ENCODE measurements at regions not wholly inside any gene's neighbourhood (a gene's known extent, or its start where the extent isn't known, plus 50 kb on each side); places are given as distances from the start of the nearest gene placed in this dataset.

- Histone ChIP-seq H3K36me3 (replicated peaks in 1 of 2; ENCODE audit: control insufficient read depth in 1 of 2, insufficient read depth in 2 of 2, low read length in 1 of 2) (no peaks in the 10 kb centered on the region), H3K79me2 (ENCODE audit: insufficient read depth) (no peaks in the 10 kb centered on the region), H2AFZ (ENCODE audit: low read depth) (no peak overlapping the region), H3K4me1 (ENCODE audit: control insufficient read depth in 1 of 2, insufficient read depth in 2 of 2, low read depth in 1 of 2, low read length in 1 of 2) (no peaks in the 10 kb centered on the region), H3K27ac (ENCODE audit: low read depth in 2 of 2, low read length in 1 of 2) (no peak overlapping the region), H3K9ac (no peak overlapping the region), H3K4me2 (no peak overlapping the region), H3K9me3 (no peaks in the 10 kb centered on the region), H3F3A (replicated peaks; ENCODE audit: insufficient read depth) (no peaks in the 10 kb centered on the region), H3K9me2 (no peaks in the 10 kb centered on the region), H3K27me3 (ENCODE audit: insufficient read depth) (no peaks in the 10 kb centered on the region), H3K4me3 (ENCODE audit: low read depth in 2 of 2, low read length in 1 of 2) (no peak overlapping the region), H4K20me1 (ENCODE audit: insufficient read depth) (no peaks in the 10 kb centered on the region)
- 59% methylated on average over 4 of the region's 6 CpGs for WGBS (ENCODE audit: low lambda C conversion rate)
- no peak for TF ChIP-seq EZH2phosphoT487 (IDR thresholded peaks at IDR 0.05; ENCODE audit: borderline replicate concordance, low read depth)
- no peak for TF ChIP-seq SMC3 (IDR thresholded peaks at IDR 0.05; ENCODE audit: low read depth, low read length)
- TF ChIP-seq GABPA (IDR thresholded peaks at IDR 0.05; ENCODE audit: low read depth) = no peak
- TF ChIP-seq TEAD4 (IDR thresholded peaks at IDR 0.05; ENCODE audit: borderline replicate concordance, insufficient read depth) = no peak
- TF ChIP-seq, protein P1, sequence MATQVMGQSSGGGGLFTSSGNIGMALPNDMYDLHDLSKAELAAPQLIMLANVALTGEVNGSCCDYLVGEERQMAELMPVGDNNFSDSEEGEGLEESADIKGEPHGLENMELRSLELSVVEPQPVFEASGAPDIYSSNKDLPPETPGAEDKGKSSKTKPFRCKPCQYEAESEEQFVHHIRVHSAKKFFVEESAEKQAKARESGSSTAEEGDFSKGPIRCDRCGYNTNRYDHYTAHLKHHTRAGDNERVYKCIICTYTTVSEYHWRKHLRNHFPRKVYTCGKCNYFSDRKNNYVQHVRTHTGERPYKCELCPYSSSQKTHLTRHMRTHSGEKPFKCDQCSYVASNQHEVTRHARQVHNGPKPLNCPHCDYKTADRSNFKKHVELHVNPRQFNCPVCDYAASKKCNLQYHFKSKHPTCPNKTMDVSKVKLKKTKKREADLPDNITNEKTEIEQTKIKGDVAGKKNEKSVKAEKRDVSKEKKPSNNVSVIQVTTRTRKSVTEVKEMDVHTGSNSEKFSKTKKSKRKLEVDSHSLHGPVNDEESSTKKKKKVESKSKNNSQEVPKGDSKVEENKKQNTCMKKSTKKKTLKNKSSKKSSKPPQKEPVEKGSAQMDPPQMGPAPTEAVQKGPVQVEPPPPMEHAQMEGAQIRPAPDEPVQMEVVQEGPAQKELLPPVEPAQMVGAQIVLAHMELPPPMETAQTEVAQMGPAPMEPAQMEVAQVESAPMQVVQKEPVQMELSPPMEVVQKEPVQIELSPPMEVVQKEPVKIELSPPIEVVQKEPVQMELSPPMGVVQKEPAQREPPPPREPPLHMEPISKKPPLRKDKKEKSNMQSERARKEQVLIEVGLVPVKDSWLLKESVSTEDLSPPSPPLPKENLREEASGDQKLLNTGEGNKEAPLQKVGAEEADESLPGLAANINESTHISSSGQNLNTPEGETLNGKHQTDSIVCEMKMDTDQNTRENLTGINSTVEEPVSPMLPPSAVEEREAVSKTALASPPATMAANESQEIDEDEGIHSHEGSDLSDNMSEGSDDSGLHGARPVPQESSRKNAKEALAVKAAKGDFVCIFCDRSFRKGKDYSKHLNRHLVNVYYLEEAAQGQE (IDR thresholded peaks at IDR 0.05; ENCODE audit: low read depth, low read length) = no peak
- TF ChIP-seq EP300 (IDR thresholded peaks at IDR 0.05; ENCODE audit: borderline replicate concordance in 1 of 2, low read depth in 1 of 2, low read length in 1 of 2) = no peak
- TF ChIP-seq RCOR1 (IDR thresholded peaks at IDR 0.05; ENCODE audit: low read length) = no peak
- no peak for TF ChIP-seq NFIC (IDR thresholded peaks at IDR 0.05; ENCODE audit: borderline replicate concordance)
- TF ChIP-seq POLR2AphosphoS5 (IDR thresholded peaks at IDR 0.05; ENCODE audit: low read depth, low read length) = no peak
- TF ChIP-seq CHD2 (IDR thresholded peaks at IDR 0.05; ENCODE audit: low read length, partially characterized antibody) = no peak
- no peak for TF ChIP-seq RAD21 (IDR thresholded peaks at IDR 0.05; ENCODE audit: low read length)
- no peak for TF ChIP-seq FOXJ3 (CRISPR knock-in tag; IDR thresholded peaks at IDR 0.05)
- TF ChIP-seq, protein P2, sequence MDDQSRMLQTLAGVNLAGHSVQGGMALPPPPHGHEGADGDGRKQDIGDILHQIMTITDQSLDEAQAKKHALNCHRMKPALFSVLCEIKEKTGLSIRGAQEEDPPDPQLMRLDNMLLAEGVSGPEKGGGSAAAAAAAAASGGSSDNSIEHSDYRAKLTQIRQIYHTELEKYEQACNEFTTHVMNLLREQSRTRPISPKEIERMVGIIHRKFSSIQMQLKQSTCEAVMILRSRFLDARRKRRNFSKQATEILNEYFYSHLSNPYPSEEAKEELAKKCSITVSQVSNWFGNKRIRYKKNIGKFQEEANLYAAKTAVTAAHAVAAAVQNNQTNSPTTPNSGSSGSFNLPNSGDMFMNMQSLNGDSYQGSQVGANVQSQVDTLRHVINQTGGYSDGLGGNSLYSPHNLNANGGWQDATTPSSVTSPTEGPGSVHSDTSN (IDR thresholded peaks at IDR 0.05) = no peak
- TF ChIP-seq MAX (IDR thresholded peaks at IDR 0.05; ENCODE audit: low read depth) = no peak
- DNase-seq = no peak
- ChIA-PET POLR2A (no interaction called here), CTCF (no interaction called here)
Observed at GRCh38 chr2:129646107-129646506, 333.4 kb upstream of the RAB6C start.

DNA sequence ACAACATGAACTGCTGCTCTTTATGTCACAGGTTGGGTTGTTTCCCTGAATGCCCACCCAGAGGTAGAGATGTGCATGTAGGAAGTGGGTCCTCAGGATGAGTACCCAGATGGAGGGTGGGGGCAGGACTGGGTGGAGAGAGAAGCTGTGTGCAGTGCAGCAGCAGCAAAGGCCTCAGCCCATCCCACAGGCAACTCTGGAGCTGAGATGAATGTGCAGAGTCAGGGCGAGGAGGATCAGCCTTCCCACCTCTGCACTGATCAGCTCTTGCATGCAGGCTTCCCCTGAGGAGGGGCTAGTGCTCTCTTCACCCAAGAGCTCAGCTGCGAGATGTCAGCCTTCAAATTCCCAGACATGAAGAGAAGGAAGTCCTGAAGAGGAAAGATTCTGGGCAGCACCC is 326.2 kb upstream of the RAB6C start:
- Histone ChIP-seq H4K20me1 (ENCODE audit: insufficient read depth) (no peaks in the 10 kb centered on the region), H3K27ac (ENCODE audit: low read depth in 2 of 2, low read length in 1 of 2) (no peak overlapping the region), H3K4me3 (ENCODE audit: low read depth in 2 of 2, low read length in 1 of 2) (no peak overlapping the region), H3K4me2 (no peak overlapping the region), H3K79me2 (ENCODE audit: insufficient read depth) (no peaks in the 10 kb centered on the region), H2AFZ (ENCODE audit: low read depth) (no peak overlapping the region), H3K36me3 (replicated peaks in 1 of 2; ENCODE audit: control insufficient read depth in 1 of 2, insufficient read depth in 2 of 2, low read length in 1 of 2) (no peaks in the 10 kb centered on the region), H3F3A (replicated peaks; ENCODE audit: insufficient read depth) (no peaks in the 10 kb centered on the region), H3K9me3 (no peaks in the 10 kb centered on the region), H3K27me3 (ENCODE audit: insufficient read depth) (no peaks in the 10 kb centered on the region), H3K4me1 (ENCODE audit: control insufficient read depth in 1 of 2, insufficient read depth in 2 of 2, low read depth in 1 of 2, low read length in 1 of 2) (no peaks in the 10 kb centered on the region), H3K9me2 (no peaks in the 10 kb centered on the region), H3K9ac (no peak overlapping the region)
- no peak for DNase-seq
- WGBS (ENCODE audit: low lambda C conversion rate) = 8% methylated on average over 2 of the region's 2 CpGs
- POLR2A ChIA-PET = no interaction called here
- CTCF ChIA-PET = no interaction called here
- TF ChIP-seq JUND (IDR thresholded peaks at IDR 0.05) (no peak), NRF1 (IDR thresholded peaks at IDR 0.05; ENCODE audit: low read depth, low read length) (no peak), TEAD4 (IDR thresholded peaks at IDR 0.05; ENCODE audit: borderline replicate concordance, insufficient read depth) (no peak), USF1 (IDR thresholded peaks at IDR 0.05; ENCODE audit: borderline replicate concordance, low read depth) (no peak), MEF2A (IDR thresholded peaks at IDR 0.05; ENCODE audit: borderline replicate concordance, low read depth) (no peak), FOSL2 (IDR thresholded peaks at IDR 0.05; ENCODE audit: borderline replicate concordance, low read depth) (no peak), RAD21 (IDR thresholded peaks at IDR 0.05; ENCODE audit: low read length) (no peak), TAF1 (IDR thresholded peaks at IDR 0.05; ENCODE audit: borderline replicate concordance, low read depth, low read length) (no peak)
- TF ChIP-seq, protein P2 (IDR thresholded peaks at IDR 0.05) = no peak
- TF ChIP-seq, protein P3, sequence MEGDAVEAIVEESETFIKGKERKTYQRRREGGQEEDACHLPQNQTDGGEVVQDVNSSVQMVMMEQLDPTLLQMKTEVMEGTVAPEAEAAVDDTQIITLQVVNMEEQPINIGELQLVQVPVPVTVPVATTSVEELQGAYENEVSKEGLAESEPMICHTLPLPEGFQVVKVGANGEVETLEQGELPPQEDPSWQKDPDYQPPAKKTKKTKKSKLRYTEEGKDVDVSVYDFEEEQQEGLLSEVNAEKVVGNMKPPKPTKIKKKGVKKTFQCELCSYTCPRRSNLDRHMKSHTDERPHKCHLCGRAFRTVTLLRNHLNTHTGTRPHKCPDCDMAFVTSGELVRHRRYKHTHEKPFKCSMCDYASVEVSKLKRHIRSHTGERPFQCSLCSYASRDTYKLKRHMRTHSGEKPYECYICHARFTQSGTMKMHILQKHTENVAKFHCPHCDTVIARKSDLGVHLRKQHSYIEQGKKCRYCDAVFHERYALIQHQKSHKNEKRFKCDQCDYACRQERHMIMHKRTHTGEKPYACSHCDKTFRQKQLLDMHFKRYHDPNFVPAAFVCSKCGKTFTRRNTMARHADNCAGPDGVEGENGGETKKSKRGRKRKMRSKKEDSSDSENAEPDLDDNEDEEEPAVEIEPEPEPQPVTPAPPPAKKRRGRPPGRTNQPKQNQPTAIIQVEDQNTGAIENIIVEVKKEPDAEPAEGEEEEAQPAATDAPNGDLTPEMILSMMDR (IDR thresholded peaks at IDR 0.05) = no peak

Data from SK-N-SH (cell line).